ENCODE measurements at regions not wholly inside any gene's neighbourhood (a gene's known extent, or its start where the extent isn't known, plus 50 kb on each side); places are given as distances from the start of the nearest gene placed in this dataset.

GRCh38 chr5:91963166-91963565 is 580.0 kb upstream of the ARRDC3 start:
- no TSS peak for BruUV-seq (replicated peaks)
- ATAC-seq (no peak), FAIRE-seq (no peak), DNase-seq (ENCODE audit: low read depth, low spot score) (no peak)
- no peaks in the 10 kb centered on the region for H4K20me1 ChIP-seq (ENCODE audit: control insufficient read depth, insufficient read depth)
- H3K9ac ChIP-seq (ENCODE audit: control insufficient read depth, insufficient read depth, low read length) = no peak overlapping the region
- H3K4me1 ChIP-seq (ENCODE audit: control insufficient read depth, insufficient read depth, low read length) = no peaks in the 10 kb centered on the region
- no peak overlapping the region for H3K4me3 ChIP-seq
- H3K79me2 ChIP-seq (ENCODE audit: control insufficient read depth, insufficient read depth, low read length) = no peaks in the 10 kb centered on the region
- H3K27me3 ChIP-seq (replicated peaks in 1 of 2; ENCODE audit: control insufficient read depth in 2 of 2, insufficient read depth in 2 of 2, low read length in 1 of 2) = no peaks in the 10 kb centered on the region
- no peak overlapping the region for H3K27ac ChIP-seq (ENCODE audit: control insufficient read depth, insufficient read depth)
- H2AFZ ChIP-seq (ENCODE audit: control insufficient read depth, low read depth, low read length) = no peak overlapping the region
- ChIA-PET RAD21 (ENCODE audit: unreplicated experiment) (no interaction called here), POLR2A (no interaction called here), CTCF (no interaction called here), SMC1A (ENCODE audit: uncharacterized antibody, unreplicated experiment) (no interaction called here)
- TF ChIP-seq ZBED1 (IDR thresholded peaks at IDR 0.05; ENCODE audit: borderline replicate concordance) (no peak), RAD51 (IDR thresholded peaks at IDR 0.05) (0 out of 2 replicates have a peak, but pooled peaks have one; percentile 21), RUNX3 (IDR thresholded peaks at IDR 0.05; ENCODE audit: low read length) (no peak), PML (IDR thresholded peaks at IDR 0.05; ENCODE audit: low read length) (no peak), CBX3 (IDR thresholded peaks at IDR 0.05; ENCODE audit: borderline replicate concordance, low read depth) (no peak)
- no peaks in the 10 kb centered on the region for H3K9me3 ChIP-seq (replicated peaks; ENCODE audit: control insufficient read depth, insufficient read depth, low read length)
- H3K4me2 ChIP-seq (ENCODE audit: control insufficient read depth, insufficient read depth) = no peak overlapping the region
- intact Hi-C loops (cut with micrococcal nuclease; ENCODE audit: unreplicated experiment) = no loop called here
- 7% methylated on average over 1 of the region's 1 CpG for WGBS (ENCODE audit: insufficient coverage, insufficient replicate concordance, low lambda C conversion rate, missing lambda C conversion rate)
- H3K36me3 ChIP-seq (ENCODE audit: control insufficient read depth in 2 of 2, insufficient read depth in 2 of 2, low read length in 1 of 2) = no peaks in the 10 kb centered on the region
- in situ Hi-C loops (cut with MboI) = no loop called here

DNA sequence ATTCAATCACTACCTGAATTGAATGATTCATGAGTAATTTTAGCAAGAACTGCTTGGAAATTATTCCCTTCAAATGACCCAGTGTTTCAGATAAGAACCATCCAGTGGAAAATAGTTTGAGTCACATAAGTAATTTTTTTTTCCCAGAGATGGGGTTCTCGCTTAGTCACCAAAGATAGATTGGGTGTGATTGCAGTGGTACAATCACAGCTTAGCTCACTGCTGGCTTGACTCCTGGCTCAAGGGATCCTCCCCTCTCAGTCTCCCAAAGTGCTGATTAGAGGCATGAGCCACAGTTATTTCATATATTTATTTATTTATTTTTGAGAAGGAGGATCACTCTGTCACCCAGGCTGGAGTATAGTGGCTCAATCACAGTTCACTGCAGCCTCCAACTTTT is 574.5 kb upstream of the ARRDC3 start:
- in situ Hi-C loops (cut with MboI) (no loop called here), intact Hi-C loops (cut with micrococcal nuclease; ENCODE audit: unreplicated experiment) (no loop called here)
- no peak overlapping the region for H3K4me2 ChIP-seq (ENCODE audit: control insufficient read depth, insufficient read depth)
- no peaks in the 10 kb centered on the region for H4K20me1 ChIP-seq (ENCODE audit: control insufficient read depth, insufficient read depth)
- no peak overlapping the region for H3K27ac ChIP-seq (ENCODE audit: control insufficient read depth, insufficient read depth)
- BruUV-seq (replicated peaks) = no TSS peak
- no peak overlapping the region for H3K4me3 ChIP-seq
- no peak overlapping the region for H3K9ac ChIP-seq (ENCODE audit: control insufficient read depth, insufficient read depth, low read length)
- no peaks in the 10 kb centered on the region for H3K27me3 ChIP-seq (replicated peaks in 1 of 2; ENCODE audit: control insufficient read depth in 2 of 2, insufficient read depth in 2 of 2, low read length in 1 of 2)
- no peaks in the 10 kb centered on the region for H3K36me3 ChIP-seq (ENCODE audit: control insufficient read depth in 2 of 2, insufficient read depth in 2 of 2, low read length in 1 of 2)
- ATAC-seq (no peak), DNase-seq (ENCODE audit: low read depth, low spot score) (no peak), FAIRE-seq (no peak)
- no peaks in the 10 kb centered on the region for H3K4me1 ChIP-seq (ENCODE audit: control insufficient read depth, insufficient read depth, low read length)
- ChIA-PET SMC1A (ENCODE audit: uncharacterized antibody, unreplicated experiment) (no interaction called here), POLR2A (no interaction called here), RAD21 (ENCODE audit: unreplicated experiment) (no interaction called here), CTCF (no interaction called here)
- H3K9me3 ChIP-seq (replicated peaks; ENCODE audit: control insufficient read depth, insufficient read depth, low read length) = no peaks in the 10 kb centered on the region
- WGBS (ENCODE audit: insufficient coverage, insufficient replicate concordance, low lambda C conversion rate, missing lambda C conversion rate) = 92% methylated on average over 1 of the region's 1 CpG
- no peak for TF ChIP-seq SUPT20H (IDR thresholded peaks at IDR 0.05; ENCODE audit: borderline replicate concordance, control insufficient read depth, low read depth, low read length)
- no peak for TF ChIP-seq NR2F1 (conservative IDR thresholded peaks at IDR 0.05)
- TF ChIP-seq LARP7 (IDR thresholded peaks at IDR 0.05) = no peak
- TF ChIP-seq NFYA (IDR thresholded peaks at IDR 0.05; ENCODE audit: borderline replicate concordance, low read depth, low read length) = no peak
- TF ChIP-seq MXI1 (IDR thresholded peaks at IDR 0.05; ENCODE audit: low read depth, low read length) = no peak
- no peak for TF ChIP-seq EP300 (IDR thresholded peaks at IDR 0.05; ENCODE audit: borderline replicate concordance in 1 of 2, control insufficient read depth in 1 of 2, low read depth in 2 of 2, low read length in 2 of 2)
- TF ChIP-seq REST (IDR thresholded peaks at IDR 0.05; ENCODE audit: low read depth, low read length) = no peak
- TF ChIP-seq PAX8 (IDR thresholded peaks at IDR 0.05) = no peak
- no peak for TF ChIP-seq HCFC1 (IDR thresholded peaks at IDR 0.05; ENCODE audit: low read length)
- H2AFZ ChIP-seq (ENCODE audit: control insufficient read depth, low read depth, low read length) = no peak overlapping the region
- H3K79me2 ChIP-seq (ENCODE audit: control insufficient read depth, insufficient read depth, low read length) = no peaks in the 10 kb centered on the region

Data from GM12878 (cell line).